ENCODE measurements at regions not wholly inside any gene's neighbourhood (a gene's known extent, or its start where the extent isn't known, plus 50 kb on each side); places are given as distances from the start of the nearest gene placed in this dataset.

GRCh38 chr4:136898590-136899248, 633.6 kb downstream of the PCDH18 start:
- Histone ChIP-seq H3K27ac (no peak overlapping the region), H3K4me3 (no peak overlapping the region), H3K36me3 (no peaks in the 10 kb centered on the region), H3K4me1 (no peaks in the 10 kb centered on the region), H3K9me3 (no peaks in the 10 kb centered on the region), H3K27me3 (no peaks in the 10 kb centered on the region)
- TF ChIP-seq CTCF (IDR thresholded peaks at IDR 0.05) (no peak), POLR2A (IDR thresholded peaks at IDR 0.05) (no peak)
- intact Hi-C loops (cut with DNase I; ENCODE audit: low total_unique reads) = no loop called here
- no peak for DNase-seq

GRCh38 chr4:136893573-136893972, 638.7 kb downstream of the PCDH18 start:
- Histone ChIP-seq H3K4me3 (no peak overlapping the region), H3K27ac (no peak overlapping the region), H3K4me1 (no peaks in the 10 kb centered on the region), H3K36me3 (no peaks in the 10 kb centered on the region), H3K27me3 (no peaks in the 10 kb centered on the region), H3K9me3 (no peaks in the 10 kb centered on the region)
- TF ChIP-seq POLR2A (IDR thresholded peaks at IDR 0.05) = no peak
- no peak for TF ChIP-seq CTCF (IDR thresholded peaks at IDR 0.05)
- intact Hi-C loops (cut with DNase I; ENCODE audit: low total_unique reads) = no loop called here
- no peak for DNase-seq

DNA sequence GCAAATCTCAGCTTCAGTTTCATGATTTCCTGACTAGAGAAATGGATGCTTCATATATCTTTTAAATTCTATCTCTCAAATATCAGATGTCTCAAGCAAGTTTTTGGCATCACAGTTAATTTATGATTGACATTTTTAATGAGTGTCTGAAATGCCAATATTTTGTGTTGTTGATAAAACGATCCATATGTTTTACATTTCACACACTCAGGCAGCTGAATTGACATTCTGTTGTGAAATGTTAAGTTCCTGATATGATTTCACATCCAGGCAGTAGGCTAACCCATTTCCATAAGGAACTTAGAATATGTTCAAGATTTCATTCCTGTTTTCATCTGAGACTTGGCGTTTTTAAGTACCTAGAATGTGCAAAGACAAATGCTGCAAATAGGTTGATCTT, 650.6 kb downstream of the PCDH18 start:
- Histone ChIP-seq H3K36me3 (peaks cover 0 to 2% of the 10 kb centered on the region in 2 donors), H3K27me3 (no peaks in the 10 kb centered on the region), H3K9me3 (no peaks in the 10 kb centered on the region), H3K4me1 (no peaks in the 10 kb centered on the region), H3K27ac (no peak overlapping the region), H3K4me3 (no peak overlapping the region)
- no peak for DNase-seq
- intact Hi-C loops (cut with DNase I; ENCODE audit: low total_unique reads) = no loop called here
- TF ChIP-seq POLR2A (IDR thresholded peaks at IDR 0.05) (no peak), CTCF (IDR thresholded peaks at IDR 0.05) (no peak)

GRCh38 chr4:136873555-136873954, 658.7 kb downstream of the PCDH18 start:
- intact Hi-C loops (cut with DNase I; ENCODE audit: low total_unique reads) = no loop called here
- no peak overlapping the region for H3K27ac ChIP-seq
- H3K27me3 ChIP-seq = no peaks in the 10 kb centered on the region
- H3K4me1 ChIP-seq = no peaks in the 10 kb centered on the region
- no peaks in the 10 kb centered on the region for H3K9me3 ChIP-seq
- no peak for DNase-seq
- TF ChIP-seq CTCF (IDR thresholded peaks at IDR 0.05) (no peak), POLR2A (IDR thresholded peaks at IDR 0.05) (no peak)
- H3K4me3 ChIP-seq = no peak overlapping the region
- no peaks in the 10 kb centered on the region for H3K36me3 ChIP-seq

DNA sequence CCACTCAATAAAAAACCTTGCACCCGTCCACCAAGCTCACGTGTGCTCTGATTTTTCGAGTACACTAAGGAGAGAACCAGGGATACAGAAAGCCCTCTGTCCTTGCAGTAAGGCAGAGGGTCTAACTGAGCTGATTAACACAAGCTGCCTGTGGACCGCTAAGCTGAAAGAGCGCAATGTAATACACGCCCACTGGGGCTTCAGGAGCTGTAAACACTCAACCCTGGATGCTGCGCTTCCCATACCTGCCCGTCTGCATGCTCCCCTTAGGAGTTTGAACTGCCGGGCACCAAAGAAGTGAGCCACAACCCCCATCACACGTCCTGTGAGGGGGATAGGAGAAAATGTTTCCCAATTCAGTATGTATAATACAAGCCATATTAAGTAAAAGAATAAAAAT, 664.8 kb downstream of the PCDH18 start:
- Histone ChIP-seq H3K27ac (no peak overlapping the region), H3K4me1 (peaks cover 0 to 7% of the 10 kb centered on the region in 2 donors), H3K36me3 (no peaks in the 10 kb centered on the region), H3K4me3 (no peak overlapping the region), H3K27me3 (no peaks in the 10 kb centered on the region), H3K9me3 (no peaks in the 10 kb centered on the region)
- DNase-seq = no peak
- intact Hi-C loops (cut with DNase I; ENCODE audit: low total_unique reads) = no loop called here
- TF ChIP-seq POLR2A (IDR thresholded peaks at IDR 0.05) (no peak), CTCF (IDR thresholded peaks at IDR 0.05) (no peak)
